ENCODE measurements at regions not wholly inside any gene's neighbourhood (a gene's known extent, or its start where the extent isn't known, plus 50 kb on each side); places are given as distances from the start of the nearest gene placed in this dataset.

DNA sequence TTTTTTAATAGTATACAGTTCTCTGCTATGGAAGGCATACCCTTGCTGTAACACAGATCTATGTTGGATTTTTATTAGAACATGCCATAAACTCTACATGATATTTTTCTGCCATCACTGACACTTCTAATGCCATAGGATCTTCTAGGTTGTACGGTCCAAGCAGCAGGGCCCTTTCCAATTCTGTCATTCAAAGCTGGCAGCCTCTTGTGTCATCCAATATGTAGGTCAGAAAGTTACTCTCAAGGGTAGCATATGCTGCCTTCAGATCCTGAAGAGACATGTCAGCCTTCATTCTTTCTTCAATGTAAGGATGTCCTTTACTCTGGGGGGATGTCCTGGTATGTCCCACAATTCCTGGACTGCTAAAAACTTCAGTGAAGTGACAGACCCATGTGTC is 629.2 kb upstream of the USP24 start:
- DNase-seq, result no peak

DNA sequence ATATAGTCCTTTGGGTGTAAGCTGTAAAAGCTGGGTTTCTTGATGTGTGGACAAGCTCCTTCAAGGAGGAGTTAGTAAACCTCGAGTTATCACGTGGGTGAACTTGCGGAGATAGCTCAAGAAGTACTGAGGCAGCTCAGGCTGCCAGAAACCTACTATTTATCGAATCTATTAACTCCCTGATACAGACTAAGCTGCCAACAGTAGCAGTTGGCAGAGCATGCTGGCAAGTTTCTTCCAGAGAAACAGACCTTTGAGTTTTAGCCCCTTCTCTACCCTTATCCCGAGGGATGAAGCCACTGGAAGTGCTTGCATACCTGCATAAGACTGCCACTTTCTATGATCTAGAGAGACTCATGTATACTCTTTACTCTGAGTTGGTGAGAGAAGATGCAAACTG is 624.5 kb upstream of the USP24 start:
- no peak for DNase-seq

DNA sequence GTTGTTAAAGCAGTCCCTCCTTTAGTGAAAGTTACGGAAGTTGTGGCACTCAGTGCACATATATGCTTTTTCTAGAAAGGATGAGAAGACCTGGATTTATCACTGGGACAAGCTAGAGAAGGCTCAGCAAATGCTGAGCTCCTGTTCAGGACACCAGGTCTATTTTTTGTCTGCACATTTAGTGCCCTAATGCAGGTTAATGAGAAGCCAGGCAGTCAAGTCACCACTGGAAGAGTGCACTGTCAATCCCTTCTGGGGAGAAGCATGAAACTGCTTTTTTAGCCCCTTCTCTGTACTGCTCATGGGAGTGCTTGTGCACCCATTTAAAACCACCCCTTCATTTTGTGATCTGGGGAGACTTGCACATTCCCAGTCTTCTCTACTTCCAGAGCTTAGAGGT is 624.1 kb upstream of the USP24 start:
- no peak for DNase-seq

DNA sequence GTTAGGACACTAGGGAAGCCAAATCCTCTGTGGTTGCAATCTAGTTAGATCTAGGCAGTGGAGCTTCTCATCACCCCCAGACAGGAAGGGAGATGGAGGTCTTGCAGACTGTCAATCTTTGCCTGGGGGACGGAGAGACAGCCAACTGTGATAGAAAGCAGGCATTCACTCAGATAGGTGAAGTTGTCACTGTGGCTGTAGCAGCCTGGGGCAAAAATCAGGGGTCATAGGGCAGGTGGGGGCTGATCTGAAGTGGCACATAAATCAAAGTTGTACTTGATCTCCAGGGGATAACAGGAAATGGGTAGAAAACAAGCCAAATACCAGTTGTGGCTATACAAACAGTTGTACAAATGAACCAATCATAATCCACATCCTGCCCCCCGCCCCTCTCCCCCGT is 620.9 kb upstream of the USP24 start:
- no peak for DNase-seq

DNA sequence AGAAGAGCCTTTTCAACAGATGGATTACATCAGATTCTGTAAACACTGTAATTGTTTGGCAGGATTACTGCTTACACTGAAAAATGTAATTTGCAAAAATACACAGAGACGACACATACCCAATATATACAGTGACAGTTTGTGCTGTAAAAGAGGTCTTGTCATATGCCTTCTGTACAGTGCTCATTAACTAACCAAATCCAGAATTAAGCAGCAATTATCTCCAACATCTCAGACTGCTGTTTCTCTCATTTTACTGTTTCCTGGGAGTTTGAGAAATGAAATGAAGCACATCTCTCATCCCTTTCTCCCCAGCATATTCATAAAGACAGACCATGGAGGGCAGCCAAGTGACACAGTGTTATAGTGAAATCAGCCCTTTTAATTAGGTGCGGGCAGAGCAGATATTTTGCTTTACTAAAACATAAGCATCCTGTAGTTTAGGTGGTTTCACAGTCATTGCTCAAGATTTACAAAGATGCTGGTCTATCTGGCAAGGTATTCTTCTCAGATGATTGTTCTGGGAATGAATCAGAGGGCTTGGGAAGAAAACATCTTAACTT is 618.4 kb upstream of the USP24 start:
- DNase-seq, result no peak

DNA sequence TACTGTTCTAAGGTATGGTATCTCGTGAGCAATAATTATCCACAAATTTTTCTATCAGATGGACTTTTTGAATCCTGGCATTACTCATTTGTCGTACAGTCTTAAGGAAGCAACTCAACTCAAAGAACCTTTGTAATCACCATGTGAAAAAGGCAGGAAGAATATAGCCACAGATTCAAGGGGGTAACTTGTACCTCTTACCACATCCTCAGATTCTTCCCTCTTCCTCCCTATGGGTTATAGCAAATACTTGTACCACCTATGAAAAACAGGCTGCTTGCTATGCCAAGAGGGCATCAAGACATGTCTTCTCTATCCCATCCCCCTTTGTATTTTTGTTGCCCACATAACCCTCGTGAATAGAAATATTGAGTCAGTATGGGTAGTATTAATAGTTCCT is 616.6 kb upstream of the USP24 start:
- DNase-seq, result no peak

DNA sequence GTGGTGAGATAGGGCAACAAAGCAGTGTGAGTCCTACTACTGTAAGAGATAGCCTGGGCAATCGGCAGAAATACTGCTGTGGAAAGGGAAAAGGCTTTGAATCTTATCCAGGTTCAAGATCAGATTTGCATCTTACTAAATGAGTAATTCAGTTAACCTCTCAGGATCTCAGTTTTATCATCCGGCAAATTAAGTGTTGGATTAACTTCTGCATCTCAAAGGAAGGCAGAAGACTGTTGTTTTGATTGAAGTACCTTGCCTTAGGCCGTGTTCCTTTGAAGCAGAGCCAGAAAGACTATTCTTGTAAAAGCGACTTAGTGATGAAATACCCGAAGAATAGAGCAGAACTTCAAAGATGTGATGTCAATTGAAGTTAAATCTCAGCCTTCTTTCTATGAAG is 612.9 kb upstream of the USP24 start:
- DNase-seq, result no peak

DNA sequence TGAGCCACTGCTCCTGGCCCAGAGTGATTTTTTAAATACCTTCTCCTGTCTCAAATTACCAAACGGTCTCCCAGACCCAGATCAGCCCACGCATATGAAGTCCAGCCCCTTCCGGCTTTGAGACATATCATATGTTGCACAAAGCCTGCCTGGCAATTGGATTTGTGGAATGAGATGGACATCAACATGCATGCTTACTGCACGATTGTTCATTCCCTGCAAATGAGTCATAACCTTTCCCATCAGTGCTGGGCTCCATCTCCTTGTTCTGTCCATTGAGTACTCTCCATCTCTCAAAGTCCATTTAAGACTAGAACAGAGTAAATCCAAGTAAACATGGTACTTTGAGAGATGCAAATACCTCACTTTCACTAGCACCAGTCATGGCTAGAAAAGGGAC is 612.2 kb upstream of the USP24 start:
- DNase-seq, result no peak

DNA sequence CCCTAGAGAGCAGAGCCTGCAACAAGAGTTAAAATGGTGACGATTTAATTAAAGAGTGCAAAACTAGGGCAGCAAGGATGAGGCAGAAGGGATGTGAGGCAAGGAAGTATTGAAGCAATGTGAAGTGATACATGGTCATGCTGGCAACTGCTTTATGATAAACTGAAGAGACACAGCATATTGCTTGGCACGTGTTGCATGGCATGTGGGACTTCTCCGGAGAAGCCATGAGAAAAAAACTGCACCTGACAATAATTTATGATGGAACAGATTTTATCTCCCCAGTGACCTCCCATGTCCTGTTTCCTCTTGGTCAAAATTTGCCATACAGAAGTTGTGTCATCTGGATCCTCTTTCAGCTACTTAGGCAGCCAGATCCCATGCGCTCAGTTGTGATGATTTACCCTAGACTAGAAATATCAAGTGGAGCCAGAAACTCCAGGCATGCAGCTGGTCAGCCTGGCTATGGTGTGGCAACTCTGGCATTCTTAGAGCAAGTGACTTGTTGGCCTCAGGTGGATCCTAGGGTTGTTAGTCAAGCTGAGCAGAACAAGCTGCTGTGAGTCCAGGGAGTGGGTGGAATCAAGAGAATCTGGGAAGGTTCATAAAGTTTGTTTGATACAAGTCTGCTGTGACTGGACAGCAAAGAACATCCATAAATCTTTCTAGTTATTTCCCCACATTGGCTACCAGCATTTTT is 611.4 kb upstream of the USP24 start:
- no peak for DNase-seq

DNA sequence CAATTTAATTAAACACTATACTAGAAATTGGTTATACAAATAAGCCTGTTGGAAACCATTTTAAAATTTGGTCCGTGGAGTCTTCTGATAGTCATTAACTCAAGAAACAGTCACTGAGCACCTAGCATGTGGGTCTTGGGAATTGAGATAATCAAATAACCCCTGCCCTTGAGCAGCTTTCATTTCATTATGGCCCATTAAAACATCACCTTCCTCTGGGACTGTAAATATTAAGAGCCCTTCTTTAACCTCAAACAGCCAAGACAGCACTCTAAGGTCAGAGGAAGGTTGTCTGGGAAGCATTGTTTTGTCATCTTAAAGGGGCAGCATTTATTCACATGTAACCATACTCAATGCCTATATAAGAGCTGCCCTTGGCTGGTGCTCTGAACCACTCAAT is 610.3 kb upstream of the USP24 start:
- DNase-seq, result no peak

DNA sequence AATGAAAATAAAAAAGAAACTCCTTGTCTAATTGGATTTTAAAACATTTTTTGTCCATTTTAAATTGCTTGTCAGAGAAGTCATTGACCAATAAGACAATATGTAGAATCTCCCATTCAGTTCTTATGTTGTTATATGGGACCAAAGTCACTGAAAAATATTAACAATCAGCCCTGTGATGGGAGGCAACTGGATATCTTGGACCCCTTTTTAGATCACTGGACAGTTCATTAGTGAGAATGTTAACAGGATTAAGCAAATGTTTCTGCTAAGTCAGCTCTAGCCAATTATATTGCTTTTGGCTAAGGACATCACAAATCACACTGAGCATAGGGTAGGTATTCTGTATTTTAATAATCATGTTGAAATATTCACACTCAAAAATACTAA is 609.1 kb upstream of the USP24 start:
- DNase-seq, result no peak

DNA sequence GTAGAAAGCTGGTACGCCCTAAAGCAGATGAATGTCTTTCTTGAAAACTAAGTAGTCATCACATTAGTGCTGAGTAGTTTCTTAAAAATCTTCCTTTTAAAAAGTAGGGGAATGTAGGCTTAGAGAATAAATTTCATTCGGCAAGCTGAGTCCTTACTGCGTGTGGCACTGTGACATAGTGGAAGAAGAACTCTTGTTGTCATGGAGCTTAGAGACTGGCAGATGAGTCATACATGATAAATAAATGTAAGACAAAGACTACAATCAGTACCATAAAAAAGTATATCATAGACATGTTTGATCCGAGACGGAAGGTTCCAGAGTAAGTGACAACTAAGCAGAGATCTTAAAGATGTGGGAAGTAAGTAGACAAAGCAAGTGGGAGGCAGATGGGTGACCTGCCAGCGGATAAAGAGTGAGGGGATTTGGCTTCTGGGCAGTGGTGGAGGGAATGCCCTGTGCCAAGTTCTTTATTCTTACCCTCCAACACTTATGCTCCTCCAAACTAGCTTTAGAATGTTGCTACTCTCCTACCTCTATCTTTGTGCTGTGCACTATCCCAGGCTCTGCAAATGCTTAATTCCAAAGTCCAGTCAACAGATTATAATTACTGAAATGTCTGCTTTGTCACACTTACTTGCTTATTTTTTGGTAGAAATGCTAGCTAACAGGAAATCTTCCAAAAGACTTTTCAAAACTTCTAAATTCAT is 608.5 kb upstream of the USP24 start:
- no peak for DNase-seq

DNA sequence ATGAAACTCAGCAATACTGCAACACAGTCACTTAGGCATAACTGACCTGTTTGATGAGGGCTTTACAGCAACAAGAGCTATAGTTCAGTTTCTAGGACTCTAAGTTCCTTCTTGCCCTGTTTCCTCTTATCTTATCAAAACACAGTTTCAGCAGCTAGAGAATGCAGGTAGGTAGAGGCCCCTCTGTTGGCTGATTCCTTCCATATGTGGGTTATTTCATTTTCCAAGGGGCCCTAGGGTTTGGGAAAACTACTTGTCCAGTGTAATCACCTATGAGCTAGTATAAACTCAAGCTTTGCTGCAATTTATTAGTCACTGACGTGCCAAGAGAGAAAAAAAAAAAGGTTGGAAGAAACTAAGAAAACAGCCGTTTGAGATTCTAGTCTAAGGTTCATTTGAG is 607.7 kb upstream of the USP24 start:
- no peak for DNase-seq

DNA sequence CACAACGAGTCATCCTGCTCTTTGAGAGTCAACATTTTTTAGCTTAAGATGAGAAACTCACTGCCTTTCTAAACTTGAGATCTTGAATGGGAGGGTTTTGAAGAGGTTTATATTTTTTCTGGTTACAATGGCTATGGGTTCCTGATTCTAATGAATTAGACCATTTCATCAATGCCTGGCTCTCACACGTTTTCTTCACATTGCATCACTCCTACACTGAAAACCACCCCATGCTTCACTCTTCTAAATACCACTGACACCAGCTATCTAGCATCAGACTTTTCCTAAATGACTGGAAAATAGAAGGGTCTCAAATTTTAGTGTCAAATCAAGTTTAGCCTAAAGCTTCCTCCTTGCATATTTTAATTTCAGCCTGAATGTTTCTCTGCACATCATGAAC is 606.1 kb upstream of the USP24 start:
- DNase-seq, result no peak

DNA sequence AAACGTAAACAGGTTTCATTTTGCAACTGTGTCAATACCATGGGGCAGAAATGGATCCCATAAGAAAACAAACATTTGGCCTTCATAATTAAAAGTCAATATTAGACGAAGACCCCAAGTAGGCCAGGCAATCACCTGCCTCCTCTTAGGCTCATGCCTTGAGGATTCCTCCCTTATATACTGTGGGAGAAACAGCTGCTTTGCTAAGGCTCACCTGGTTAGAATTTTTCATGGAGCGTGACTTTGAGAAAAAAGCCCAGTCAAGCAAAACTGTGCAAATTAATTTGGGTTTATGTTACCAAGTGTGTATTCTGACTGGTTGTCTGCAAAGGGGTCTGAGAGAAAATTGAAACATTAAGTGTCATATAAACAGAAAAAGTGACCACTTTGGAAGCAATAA is 605.3 kb upstream of the USP24 start:
- peak; percentile 54 to 73 for DNase-seq

DNA sequence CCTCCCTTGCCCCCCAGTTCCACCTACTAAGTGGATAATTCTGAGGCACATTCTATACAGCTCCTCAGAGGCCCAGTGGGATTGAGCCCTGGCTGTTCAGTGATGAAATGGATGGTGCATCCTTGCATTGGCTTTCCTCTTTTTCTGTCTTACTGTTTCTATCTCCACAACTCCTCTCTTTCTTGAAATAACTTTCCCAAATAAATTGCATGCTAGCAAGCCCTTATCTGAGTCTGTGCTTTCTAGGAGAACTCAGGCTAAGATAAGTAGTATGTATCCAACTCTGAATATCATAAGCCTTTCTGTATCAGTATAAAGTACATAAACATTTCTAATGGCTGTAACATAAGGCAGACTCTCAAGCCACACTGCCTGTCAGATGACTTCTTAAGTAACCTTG is 603.8 kb upstream of the USP24 start:
- DNase-seq, result no peak

DNA sequence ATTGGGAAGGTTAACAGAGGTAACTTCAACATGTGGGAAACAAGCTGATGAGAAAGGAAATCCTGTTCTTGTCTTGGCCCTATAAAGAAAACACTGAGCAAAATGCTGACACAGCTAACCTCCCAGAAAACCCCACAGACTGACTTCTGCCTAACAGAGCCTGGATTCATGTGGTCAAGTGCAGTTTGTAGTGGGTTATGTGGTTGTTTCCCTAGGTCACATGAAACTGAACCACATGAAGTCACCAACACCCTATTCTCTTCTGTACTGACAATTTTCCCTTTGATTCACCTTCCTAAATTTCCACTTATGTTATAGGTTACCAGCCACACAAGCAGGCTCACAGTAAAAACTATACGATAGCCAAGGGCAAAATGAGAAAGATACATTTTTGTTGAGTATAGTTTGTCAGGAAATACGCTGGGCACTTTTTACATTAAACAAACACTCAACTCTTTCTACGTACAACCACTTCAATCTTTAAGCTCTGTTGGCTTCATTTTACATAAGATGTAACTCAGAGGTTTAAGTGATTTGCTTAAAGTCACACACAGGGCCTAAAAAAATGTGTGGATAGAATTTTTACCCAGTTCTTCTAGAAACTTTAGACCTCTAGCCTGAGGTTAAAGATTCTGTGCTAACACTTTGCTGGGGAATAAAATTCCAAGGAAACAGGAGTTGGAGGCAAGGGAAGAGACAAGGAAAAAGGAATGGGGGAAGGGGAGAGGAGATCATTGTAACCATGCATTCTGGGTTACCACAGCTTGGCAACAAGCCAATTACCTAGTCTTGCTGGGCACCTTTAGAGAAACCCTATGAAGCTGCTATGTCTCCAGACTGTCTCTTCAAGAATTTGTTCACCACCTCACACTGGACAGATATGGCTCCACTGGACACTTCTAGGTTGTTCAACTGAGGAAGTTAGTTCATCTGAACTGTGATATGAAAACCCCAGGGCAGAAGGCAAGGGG is 601.6 kb upstream of the USP24 start:
- peak; percentile 42 to 84 for DNase-seq

DNA sequence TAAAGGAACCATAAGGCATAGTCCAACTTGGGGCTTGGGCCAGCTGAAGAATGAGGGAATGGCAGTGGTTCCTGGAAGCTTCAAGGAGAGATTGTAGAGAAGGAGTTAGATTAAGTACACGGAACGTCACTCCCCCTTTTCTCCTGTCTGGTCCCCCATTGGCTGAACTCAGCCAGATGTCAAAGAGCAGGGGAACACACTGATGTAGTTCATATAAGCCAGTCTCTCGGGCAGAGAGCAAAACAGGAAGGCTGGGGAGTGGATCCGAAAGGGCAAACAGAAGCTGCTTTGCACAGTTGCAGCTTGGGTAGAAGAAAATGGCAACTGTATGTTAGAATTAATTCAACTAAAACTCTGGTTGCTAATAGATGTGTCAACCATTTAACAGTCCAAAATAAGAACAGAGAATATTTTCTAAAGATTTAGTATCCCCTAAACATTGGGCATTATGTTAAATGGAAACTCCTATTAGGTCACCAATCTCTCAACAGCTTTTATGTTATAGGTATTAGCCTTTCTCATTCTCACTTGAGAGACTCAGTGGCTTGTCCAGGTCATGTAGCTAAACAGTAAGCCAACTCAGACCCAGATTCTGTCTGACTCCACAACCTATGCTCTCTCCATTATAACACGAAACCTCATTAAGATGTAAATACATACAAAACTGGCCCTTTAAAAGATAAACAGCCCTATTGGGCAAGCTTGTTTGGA is 600.7 kb upstream of the USP24 start:
- DNase-seq, result no peak

DNA sequence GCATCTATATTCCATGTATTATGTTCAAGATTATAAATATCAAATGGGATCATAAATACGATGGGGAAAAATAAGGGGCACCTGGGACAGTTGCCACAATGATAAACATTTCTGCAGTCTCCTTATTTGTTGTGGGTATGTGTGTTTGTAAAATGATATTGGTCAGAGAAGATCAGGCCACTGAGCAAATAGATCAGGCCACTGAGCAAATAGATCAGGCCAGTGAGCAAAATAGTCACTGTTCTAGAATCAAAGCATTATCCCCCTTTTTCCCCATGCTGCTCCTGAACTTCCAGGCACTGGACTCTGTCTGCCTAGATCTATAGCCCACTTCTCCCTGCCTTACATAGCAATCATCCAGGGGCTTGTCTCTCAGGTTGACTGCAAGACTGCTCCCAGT is 599.8 kb upstream of the USP24 start:
- DNase-seq, result no peak

DNA sequence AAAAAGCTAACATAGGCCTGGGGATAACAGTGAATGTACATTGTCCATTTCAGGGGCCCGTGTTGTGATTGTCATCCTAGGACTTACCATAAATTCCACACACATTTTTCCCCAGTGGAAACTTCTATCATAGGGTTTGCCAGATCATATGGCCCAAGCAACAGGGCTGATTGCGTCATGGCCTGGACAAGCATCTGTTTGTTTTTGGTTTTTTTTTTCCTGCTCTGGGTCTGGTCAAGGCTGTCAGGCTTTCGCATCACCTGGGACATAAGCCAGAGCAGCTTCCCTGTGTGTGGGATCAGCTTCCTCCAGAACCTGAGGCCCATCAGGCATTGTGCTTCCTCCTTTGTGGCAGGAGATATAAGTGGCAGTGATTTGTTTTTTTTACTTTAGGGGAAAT is 598.5 kb upstream of the USP24 start:
- DNase-seq, result no peak

DNA sequence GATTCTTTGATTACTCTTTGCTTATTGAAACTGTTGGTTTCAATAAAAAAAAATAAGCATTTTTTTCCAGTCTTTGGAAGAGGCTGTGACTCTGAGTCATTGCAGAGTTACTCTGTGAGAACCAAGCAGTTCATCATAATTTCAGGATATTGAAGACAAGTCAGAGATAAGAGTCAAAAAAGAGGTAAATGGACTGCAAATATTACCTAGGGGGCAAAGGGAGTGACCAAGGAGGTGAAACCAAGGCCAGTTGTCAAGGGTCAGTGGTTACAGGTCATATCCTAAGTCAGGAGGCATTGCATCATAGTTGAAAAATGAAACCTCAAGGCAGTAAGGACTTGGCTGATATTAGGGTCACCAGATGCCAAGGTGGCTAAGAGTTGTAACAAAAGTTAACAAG is 597.1 kb upstream of the USP24 start:
- DNase-seq, result no peak

DNA sequence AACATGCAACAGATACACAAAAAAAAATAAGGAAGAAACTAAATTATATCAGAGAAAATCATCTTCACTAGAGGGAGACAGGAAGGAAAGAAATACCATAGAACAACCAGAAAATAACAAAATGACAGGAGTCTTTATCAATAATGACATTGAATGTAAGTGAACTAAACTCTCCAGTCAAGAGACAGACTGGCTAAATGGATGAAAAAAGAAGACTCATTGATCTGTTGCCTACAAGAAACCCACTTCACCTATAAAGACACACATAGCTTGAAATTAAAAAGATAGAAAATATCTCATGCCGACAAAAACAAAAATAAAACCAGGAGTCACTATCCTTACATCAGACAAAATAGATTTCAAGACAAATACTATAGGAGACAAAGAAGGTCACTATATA is 593.1 kb upstream of the USP24 start:
- DNase-seq, result no peak

DNA sequence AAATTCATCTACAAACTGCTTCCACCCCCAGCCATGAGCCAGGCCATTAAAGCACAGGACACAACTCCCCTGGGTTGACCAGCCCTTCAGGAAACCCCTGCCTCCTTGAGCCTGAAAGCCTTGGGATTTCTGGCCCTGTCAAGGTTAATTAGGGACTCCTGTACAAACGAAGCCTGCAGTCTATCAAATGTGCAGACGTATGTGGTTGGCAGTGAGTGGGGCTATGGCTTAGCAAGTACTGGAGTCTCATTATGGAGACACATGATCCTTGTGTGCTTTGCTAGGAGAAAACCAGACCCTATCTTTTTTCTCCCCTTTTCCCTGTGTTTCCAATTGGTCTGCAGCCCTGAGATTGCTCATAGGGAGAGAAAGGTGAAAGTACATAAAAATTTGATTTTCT is 588.3 kb upstream of the USP24 start:
- DNase-seq, result no peak
